Fibroblast of skin of left quadriceps (primary cell): ENCODE measurements at regions not wholly inside any gene's neighbourhood (a gene's known extent, or its start where the extent isn't known, plus 50 kb on each side); places are given as distances from the start of the nearest gene placed in this dataset.
"Not testable (repeated sequence)": the region's sequence is repeated elsewhere in the genome, so short reads cannot be mapped to it uniquely, and the experiment has no call there.

Experiments
- DNase-seq, 2 experiments: peaks; one replicate each; pipeline ENCODE4 v3.0.0-alpha.2; 2013; ENCODE audit warnings: low read depth in 2 of 2

- DNase-seq = no peak
Observed at GRCh38 chr20:1754306-1754705, 96.7 kb upstream of the SIRPG start.

- DNase-seq = no peak
Observed at GRCh38 chr20:1752045-1752444, 94.5 kb upstream of the SIRPG start.

- no peak for DNase-seq
Observed at GRCh38 chr20:1748777-1749176, 91.2 kb upstream of the SIRPG start.

GRCh38 chr20:1747953-1748577 lies 90.5 kb upstream of the SIRPG start:
- DNase-seq = no peak

- not testable (repeated sequence) for DNase-seq
Observed at GRCh38 chr20:1742049-1742434, 84.5 kb upstream of the SIRPG start.

- no peak for DNase-seq
Observed at GRCh38 chr20:1741309-1742048, 83.9 kb upstream of the SIRPG start.

- no peak for DNase-seq
Observed at GRCh38 chr20:1737134-1737533, 79.6 kb upstream of the SIRPG start.

GRCh38 chr20:1735417-1736089 lies 78.0 kb upstream of the SIRPG start:
- DNase-seq = no peak

GRCh38 chr20:1734269-1734858 lies 76.8 kb upstream of the SIRPG start:
- no peak for DNase-seq

GRCh38 chr20:1731828-1732375 lies 74.3 kb upstream of the SIRPG start:
- not testable (repeated sequence) for DNase-seq

GRCh38 chr20:1730981-1731711 lies 73.6 kb upstream of the SIRPG start:
- not testable (repeated sequence) for DNase-seq

GRCh38 chr20:1727303-1727702 lies 69.7 kb upstream of the SIRPG start:
- DNase-seq = not testable (repeated sequence)

- DNase-seq = no peak
Observed at GRCh38 chr20:1724901-1725300, 67.3 kb upstream of the SIRPG start.

GRCh38 chr20:1722513-1723050 lies 65.0 kb upstream of the SIRPG start:
- DNase-seq = no peak

- no peak for DNase-seq
Observed at GRCh38 chr20:1721687-1722512, 64.3 kb upstream of the SIRPG start.

- no peak for DNase-seq
Observed at GRCh38 chr20:1720845-1721475, 63.4 kb upstream of the SIRPG start.

- no peak for DNase-seq
Observed at GRCh38 chr20:1720226-1720625, 62.6 kb upstream of the SIRPG start.

- peak; percentile 33 to 34 for DNase-seq
Observed at GRCh38 chr20:1718604-1719384, 61.2 kb upstream of the SIRPG start.
